ENCODE measurements at regions not wholly inside any gene's neighbourhood (a gene's known extent, or its start where the extent isn't known, plus 50 kb on each side); places are given as distances from the start of the nearest gene placed in this dataset.

DNA sequence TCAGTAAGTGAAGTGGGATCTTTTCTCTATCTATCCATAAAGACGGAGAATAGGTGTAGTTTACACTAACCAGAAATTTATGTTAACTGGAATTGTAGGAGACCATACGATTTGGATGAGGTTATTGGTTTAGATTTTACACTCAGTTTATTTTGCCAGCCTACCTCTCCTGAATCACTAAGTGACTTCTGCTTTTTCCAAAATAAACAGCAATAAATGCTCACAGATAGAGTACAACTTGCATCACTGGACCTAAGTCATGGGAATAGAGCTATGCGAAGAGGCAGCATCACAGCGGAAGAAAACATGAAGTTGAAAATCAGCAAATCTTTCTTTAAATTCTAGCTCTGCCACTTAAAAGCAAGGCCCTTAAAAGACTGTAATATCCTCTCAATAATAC is 781.0 kb downstream of the LIG4 start:
- DNase-seq (ENCODE audit: low read depth, low spot score): no peak
- Histone ChIP-seq H3K27ac (ENCODE audit: low read depth, low read length) (no peak overlapping the region), H3K27me3 (ENCODE audit: control insufficient read depth, insufficient read depth, low read length) (no peaks in the 10 kb centered on the region), H3K9me3 (ENCODE audit: control insufficient read depth, insufficient read depth, low read length) (no peaks in the 10 kb centered on the region), H3K4me3 (ENCODE audit: low read depth, low read length) (no peak overlapping the region)
- TF ChIP-seq, protein P1, sequence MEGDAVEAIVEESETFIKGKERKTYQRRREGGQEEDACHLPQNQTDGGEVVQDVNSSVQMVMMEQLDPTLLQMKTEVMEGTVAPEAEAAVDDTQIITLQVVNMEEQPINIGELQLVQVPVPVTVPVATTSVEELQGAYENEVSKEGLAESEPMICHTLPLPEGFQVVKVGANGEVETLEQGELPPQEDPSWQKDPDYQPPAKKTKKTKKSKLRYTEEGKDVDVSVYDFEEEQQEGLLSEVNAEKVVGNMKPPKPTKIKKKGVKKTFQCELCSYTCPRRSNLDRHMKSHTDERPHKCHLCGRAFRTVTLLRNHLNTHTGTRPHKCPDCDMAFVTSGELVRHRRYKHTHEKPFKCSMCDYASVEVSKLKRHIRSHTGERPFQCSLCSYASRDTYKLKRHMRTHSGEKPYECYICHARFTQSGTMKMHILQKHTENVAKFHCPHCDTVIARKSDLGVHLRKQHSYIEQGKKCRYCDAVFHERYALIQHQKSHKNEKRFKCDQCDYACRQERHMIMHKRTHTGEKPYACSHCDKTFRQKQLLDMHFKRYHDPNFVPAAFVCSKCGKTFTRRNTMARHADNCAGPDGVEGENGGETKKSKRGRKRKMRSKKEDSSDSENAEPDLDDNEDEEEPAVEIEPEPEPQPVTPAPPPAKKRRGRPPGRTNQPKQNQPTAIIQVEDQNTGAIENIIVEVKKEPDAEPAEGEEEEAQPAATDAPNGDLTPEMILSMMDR (IDR thresholded peaks at IDR 0.05; ENCODE audit: low read depth, low read length): no peak
- POLR2A ChIA-PET: no interaction called here
- CTCF ChIA-PET: interaction anchor here (1.5 kb wide), 1 partner anchor 14 kb away, joined by 3 read pairs; no protein-coding TSS in a partner anchor

DNA sequence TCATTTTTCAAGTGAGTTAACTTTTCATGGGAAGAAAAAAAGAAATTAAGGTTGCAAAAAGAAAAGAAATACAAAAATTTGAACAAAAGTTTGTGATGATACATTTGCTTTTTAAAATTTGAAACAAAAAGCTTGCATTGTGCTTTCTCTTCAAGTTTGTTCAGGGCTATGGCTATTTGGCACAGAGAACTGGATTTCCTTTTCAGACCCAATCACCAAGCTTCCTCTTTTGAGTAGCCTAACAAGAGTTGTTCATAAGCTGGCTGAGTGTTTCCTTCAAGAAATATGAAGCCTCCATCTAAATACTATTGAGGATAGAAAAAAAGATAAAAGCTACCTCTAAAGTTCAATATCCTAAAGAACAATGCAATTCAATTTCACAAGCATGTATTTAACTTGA is 787.8 kb downstream of the LIG4 start:
- CTCF ChIA-PET: no interaction called here
- TF ChIP-seq, protein P1 (IDR thresholded peaks at IDR 0.05; ENCODE audit: low read depth, low read length): no peak
- H3K4me3 ChIP-seq (ENCODE audit: low read depth, low read length): no peak overlapping the region
- no peaks in the 10 kb centered on the region for H3K9me3 ChIP-seq (ENCODE audit: control insufficient read depth, insufficient read depth, low read length)
- no peak overlapping the region for H3K27ac ChIP-seq (ENCODE audit: low read depth, low read length)
- no peaks in the 10 kb centered on the region for H3K27me3 ChIP-seq (ENCODE audit: control insufficient read depth, insufficient read depth, low read length)
- POLR2A ChIA-PET: no interaction called here
- DNase-seq (ENCODE audit: low read depth, low spot score): no peak

DNA sequence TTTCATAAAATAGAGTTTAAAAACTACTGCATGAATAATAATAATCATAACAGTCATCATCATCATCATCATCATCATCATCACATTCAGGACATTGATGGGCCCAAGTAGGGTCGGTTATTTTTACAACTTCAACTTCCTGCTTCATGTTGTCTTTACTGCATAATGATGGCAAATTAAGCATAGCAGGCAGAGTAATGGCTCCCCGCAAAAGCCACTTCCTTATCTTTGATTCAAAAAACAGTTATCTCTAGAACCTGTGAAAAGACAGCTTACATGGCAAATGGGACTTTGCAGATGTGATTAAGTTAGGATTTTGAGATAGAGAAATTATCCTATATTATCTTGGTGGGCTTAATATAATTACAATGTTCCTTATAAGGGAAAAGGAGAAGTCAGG is 792.9 kb downstream of the LIG4 start:
- DNase-seq (ENCODE audit: low read depth, low spot score): no peak
- Histone ChIP-seq H3K27me3 (ENCODE audit: control insufficient read depth, insufficient read depth, low read length) (no peaks in the 10 kb centered on the region), H3K4me3 (ENCODE audit: low read depth, low read length) (no peak overlapping the region), H3K27ac (ENCODE audit: low read depth, low read length) (no peak overlapping the region), H3K9me3 (ENCODE audit: control insufficient read depth, insufficient read depth, low read length) (no peaks in the 10 kb centered on the region)
- POLR2A ChIA-PET: no interaction called here
- TF ChIP-seq, protein P1 (IDR thresholded peaks at IDR 0.05; ENCODE audit: low read depth, low read length): no peak
- CTCF ChIA-PET: interaction anchor here (1.0 kb wide), 1 partner anchor 45 kb away, joined by 7 read pairs; no protein-coding TSS in a partner anchor

DNA sequence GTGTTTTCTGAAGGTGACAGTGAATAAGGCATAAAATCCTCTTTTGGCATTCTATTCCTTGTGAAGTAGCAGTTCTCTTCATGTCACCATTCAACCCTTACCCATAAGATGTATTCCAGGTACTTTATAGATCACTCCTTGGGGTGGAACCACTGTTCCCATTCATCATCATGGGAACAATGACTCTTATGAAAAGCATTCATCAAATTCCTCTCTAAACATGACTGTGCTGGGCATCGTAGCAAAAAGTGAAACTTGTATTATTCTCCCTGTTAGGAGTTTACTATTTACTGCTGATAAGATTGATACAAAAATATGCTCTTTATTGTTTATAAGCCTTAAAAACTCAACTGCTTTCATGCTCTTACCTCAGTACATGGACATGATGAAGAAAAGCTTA is 793.4 kb downstream of the LIG4 start:
- POLR2A ChIA-PET: interaction anchor here (0.5 kb wide), 1 partner anchor 13 kb away, joined by 3 read pairs; no protein-coding TSS in a partner anchor
- CTCF ChIA-PET: no interaction called here
- Histone ChIP-seq H3K4me3 (ENCODE audit: low read depth, low read length) (no peak overlapping the region), H3K9me3 (ENCODE audit: control insufficient read depth, insufficient read depth, low read length) (no peaks in the 10 kb centered on the region), H3K27me3 (ENCODE audit: control insufficient read depth, insufficient read depth, low read length) (no peaks in the 10 kb centered on the region), H3K27ac (ENCODE audit: low read depth, low read length) (no peak overlapping the region)
- TF ChIP-seq, protein P1 (IDR thresholded peaks at IDR 0.05; ENCODE audit: low read depth, low read length): no peak
- DNase-seq (ENCODE audit: low read depth, low spot score): no peak

DNA sequence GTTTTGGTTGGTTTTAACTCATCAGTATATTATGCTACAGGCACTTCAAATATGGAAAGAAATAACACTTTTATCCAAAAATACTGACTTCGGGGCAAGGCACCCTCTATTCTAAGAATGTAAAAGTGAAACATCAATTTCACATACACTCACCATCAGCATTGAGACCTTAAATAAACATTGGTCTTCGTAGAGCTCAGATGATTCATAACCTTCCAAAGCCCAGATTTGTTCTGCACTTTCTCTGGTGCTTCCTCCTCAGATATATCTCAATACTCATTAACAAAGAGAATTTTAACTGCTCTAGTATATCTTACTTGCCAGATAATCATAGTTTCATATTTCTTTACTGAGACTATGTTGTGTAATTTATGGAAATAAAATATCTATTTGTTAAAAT is 794.3 kb downstream of the LIG4 start:
- DNase-seq (ENCODE audit: low read depth, low spot score): peak; percentile 7
- TF ChIP-seq, protein P1 (IDR thresholded peaks at IDR 0.05; ENCODE audit: low read depth, low read length): no peak
- Histone ChIP-seq H3K4me3 (ENCODE audit: low read depth, low read length) (no peak overlapping the region), H3K9me3 (ENCODE audit: control insufficient read depth, insufficient read depth, low read length) (no peaks in the 10 kb centered on the region), H3K27ac (ENCODE audit: low read depth, low read length) (no peak overlapping the region), H3K27me3 (ENCODE audit: control insufficient read depth, insufficient read depth, low read length) (no peaks in the 10 kb centered on the region)
- ChIA-PET CTCF (interaction anchor here (0.7 to 1.1 kb wide), 2 partner anchors 12 to 133 kb away, joined by 3 read pairs; no protein-coding TSS in a partner anchor), POLR2A (interaction anchor here (0.6 kb wide), 1 partner anchor 430 kb away, joined by 3 read pairs; no protein-coding TSS in a partner anchor)
